ENCODE measurements at regions not wholly inside any gene's neighbourhood (a gene's known extent, or its start where the extent isn't known, plus 50 kb on each side); places are given as distances from the start of the nearest gene placed in this dataset.
"Not testable (repeated sequence)": the region's sequence is repeated elsewhere in the genome, so short reads cannot be mapped to it uniquely, and the experiment has no call there.

- Mint-ChIP-seq H3K36me3 (no peaks in the 10 kb centered on the region), H3K27me3 (no peaks in the 10 kb centered on the region), H3K4me3 (no peak overlapping the region), H3K27ac (no peak overlapping the region), H3K9me3 (no peaks in the 10 kb centered on the region), H3K4me1 (peaks cover 0 to 1% (median 0%) of the 10 kb centered on the region in 3 donors)
- H3K27ac ChIP-seq (ENCODE audit: low read length) = no peak overlapping the region
- H3K36me3 ChIP-seq (ENCODE audit: control insufficient read depth in 2 of 2, extremely low read depth in 1 of 2, insufficient read depth in 1 of 2, low read length in 1 of 2) = no peaks in the 10 kb centered on the region
- WGBS (ENCODE audit: insufficient coverage) = 80% methylated on average over 2 of the region's 4 CpGs
- no peak for ATAC-seq (replicated peaks in 1 of 4)
- H3K27me3 ChIP-seq (replicated peaks in 1 of 2; ENCODE audit: control insufficient read depth in 2 of 2, extremely low read depth in 1 of 2, insufficient read depth in 2 of 2, low read length in 1 of 2) = peaks cover 0 to 2% of the 10 kb centered on the region in 2 experiments
- CTCF ChIA-PET = interaction anchor here in 1 of 2 donors (0.6 kb wide), 1 partner anchor 798 kb away, joined by 6 read pairs; no protein-coding TSS in a partner anchor
- POLR2A ChIA-PET = no interaction called here
- H3K9me3 ChIP-seq = no peaks in the 10 kb centered on the region
- no peaks in the 10 kb centered on the region for H3K4me1 ChIP-seq (ENCODE audit: control insufficient read depth in 1 of 2, extremely low read depth in 1 of 2, insufficient read depth in 2 of 2, low read length in 2 of 2)
- H3K4me3 ChIP-seq (ENCODE audit: control insufficient read depth in 1 of 2, extremely low read depth in 1 of 2, low read length in 1 of 2) = no peak overlapping the region
- no peak for DNase-seq
Observed at GRCh38 chr2:47728551-47728950, 54.4 kb upstream of the MSH6 start.

GRCh38 chr2:47727956-47728355, 55.0 kb upstream of the MSH6 start:
- no peak for DNase-seq
- H3K27me3 Mint-ChIP-seq = no peaks in the 10 kb centered on the region
- peaks cover 0 to 1% (median 0%) of the 10 kb centered on the region in 3 donors for H3K4me1 Mint-ChIP-seq
- no peak for ATAC-seq (replicated peaks in 1 of 4)
- H3K4me3 Mint-ChIP-seq = no peak overlapping the region
- Histone ChIP-seq H3K4me3 (ENCODE audit: control insufficient read depth in 1 of 2, extremely low read depth in 1 of 2, low read length in 1 of 2) (no peak overlapping the region), H3K27ac (ENCODE audit: low read length) (no peak overlapping the region), H3K27me3 (replicated peaks in 1 of 2; ENCODE audit: control insufficient read depth in 2 of 2, extremely low read depth in 1 of 2, insufficient read depth in 2 of 2, low read length in 1 of 2) (peaks cover 0 to 2% of the 10 kb centered on the region in 2 experiments), H3K36me3 (ENCODE audit: control insufficient read depth in 2 of 2, extremely low read depth in 1 of 2, insufficient read depth in 1 of 2, low read length in 1 of 2) (no peaks in the 10 kb centered on the region), H3K9me3 (no peaks in the 10 kb centered on the region), H3K4me1 (ENCODE audit: control insufficient read depth in 1 of 2, extremely low read depth in 1 of 2, insufficient read depth in 2 of 2, low read length in 2 of 2) (no peaks in the 10 kb centered on the region)
- no peak overlapping the region for H3K27ac Mint-ChIP-seq
- ChIA-PET CTCF (no interaction called here), POLR2A (no interaction called here)
- no peaks in the 10 kb centered on the region for H3K36me3 Mint-ChIP-seq
- no CpG with 5 or more reads among the region's 3 CpGs for WGBS (ENCODE audit: insufficient coverage)
- H3K9me3 Mint-ChIP-seq = no peaks in the 10 kb centered on the region

GRCh38 chr2:47726978-47727377, 56.0 kb upstream of the MSH6 start:
- H3K36me3 Mint-ChIP-seq; H3K27ac Mint-ChIP-seq; H3K4me1 Mint-ChIP-seq; H3K9me3 ChIP-seq; DNase-seq; ATAC-seq (replicated peaks in 1 of 4); H3K27me3 ChIP-seq (replicated peaks in 1 of 2; ENCODE audit: control insufficient read depth in 2 of 2, extremely low read depth in 1 of 2, insufficient read depth in 2 of 2, low read length in 1 of 2); H3K4me3 ChIP-seq (ENCODE audit: control insufficient read depth in 1 of 2, extremely low read depth in 1 of 2, low read length in 1 of 2); H3K27ac ChIP-seq (ENCODE audit: low read length); H3K4me1 ChIP-seq (ENCODE audit: control insufficient read depth in 1 of 2, extremely low read depth in 1 of 2, insufficient read depth in 2 of 2, low read length in 2 of 2); CTCF ChIA-PET; H3K36me3 ChIP-seq (ENCODE audit: control insufficient read depth in 2 of 2, extremely low read depth in 1 of 2, insufficient read depth in 1 of 2, low read length in 1 of 2); H3K27me3 Mint-ChIP-seq; H3K4me3 Mint-ChIP-seq; H3K9me3 Mint-ChIP-seq: not testable (repeated sequence)
- WGBS (ENCODE audit: insufficient coverage) = no CpG with 5 or more reads among the region's 1 CpG
- POLR2A ChIA-PET = interaction anchor here in 1 of 2 donors (0.6 kb wide), 1 partner anchor 8 kb away, joined by 3 read pairs; no protein-coding TSS in a partner anchor

GRCh38 chr2:47725808-47726207, 57.1 kb upstream of the MSH6 start:
- Mint-ChIP-seq H3K27me3 (no peaks in the 10 kb centered on the region), H3K4me3 (no peak overlapping the region), H3K36me3 (no peaks in the 10 kb centered on the region), H3K27ac (no peak overlapping the region), H3K9me3 (no peaks in the 10 kb centered on the region), H3K4me1 (peaks cover 0 to 1% (median 0%) of the 10 kb centered on the region in 3 donors)
- no peak overlapping the region for H3K4me3 ChIP-seq (ENCODE audit: control insufficient read depth in 1 of 2, extremely low read depth in 1 of 2, low read length in 1 of 2)
- 100% methylated on average over 1 of the region's 2 CpGs for WGBS (ENCODE audit: insufficient coverage)
- no peaks in the 10 kb centered on the region for H3K27me3 ChIP-seq (replicated peaks in 1 of 2; ENCODE audit: control insufficient read depth in 2 of 2, extremely low read depth in 1 of 2, insufficient read depth in 2 of 2, low read length in 1 of 2)
- H3K27ac ChIP-seq (ENCODE audit: low read length) = no peak overlapping the region
- H3K4me1 ChIP-seq (ENCODE audit: control insufficient read depth in 1 of 2, extremely low read depth in 1 of 2, insufficient read depth in 2 of 2, low read length in 2 of 2) = no peaks in the 10 kb centered on the region
- POLR2A ChIA-PET = no interaction called here
- DNase-seq (no peak), ATAC-seq (replicated peaks in 1 of 4) (no peak)
- CTCF ChIA-PET = no interaction called here
- no peaks in the 10 kb centered on the region for H3K9me3 ChIP-seq
- no peaks in the 10 kb centered on the region for H3K36me3 ChIP-seq (ENCODE audit: control insufficient read depth in 2 of 2, extremely low read depth in 1 of 2, insufficient read depth in 1 of 2, low read length in 1 of 2)

GRCh38 chr2:47724221-47724981, 58.5 kb upstream of the MSH6 start:
- H3K27ac ChIP-seq (ENCODE audit: low read length) = no peak overlapping the region
- 77% methylated on average over 3 of the region's 9 CpGs for WGBS (ENCODE audit: insufficient coverage)

GRCh38 chr2:47721296-47721695, 61.6 kb upstream of the MSH6 start:
- no peaks in the 10 kb centered on the region for H3K36me3 Mint-ChIP-seq
- H3K9me3 ChIP-seq = no peaks in the 10 kb centered on the region

More at GRCh38 chr2:47724221-47724981, 58.5 kb upstream of the MSH6 start:
- H3K4me1 ChIP-seq (ENCODE audit: control insufficient read depth in 1 of 2, extremely low read depth in 1 of 2, insufficient read depth in 2 of 2, low read length in 2 of 2) = no peaks in the 10 kb centered on the region
- ChIA-PET POLR2A (no interaction called here), CTCF (interaction anchor here in 1 of 2 donors (0.6 kb wide), 2 partner anchors 43 to 512 kb away, joined by 3 to 7 read pairs; no protein-coding TSS in a partner anchor)
- no peaks in the 10 kb centered on the region for H3K27me3 Mint-ChIP-seq
- no peak overlapping the region for H3K4me3 ChIP-seq (ENCODE audit: control insufficient read depth in 1 of 2, extremely low read depth in 1 of 2, low read length in 1 of 2)
- H3K36me3 Mint-ChIP-seq = no peaks in the 10 kb centered on the region
- peaks cover 0 to 1% (median 0%) of the 10 kb centered on the region in 3 donors for H3K4me1 Mint-ChIP-seq
- H3K9me3 Mint-ChIP-seq = no peaks in the 10 kb centered on the region
- peak in 1 of 35 experiments; percentile 26 for DNase-seq
- no peak overlapping the region for H3K27ac Mint-ChIP-seq
- peak in 1 of 4 experiments; percentile 35 for ATAC-seq (replicated peaks in 1 of 4)
- no peaks in the 10 kb centered on the region for H3K27me3 ChIP-seq (replicated peaks in 1 of 2; ENCODE audit: control insufficient read depth in 2 of 2, extremely low read depth in 1 of 2, insufficient read depth in 2 of 2, low read length in 1 of 2)
- H3K9me3 ChIP-seq = no peaks in the 10 kb centered on the region
- no peaks in the 10 kb centered on the region for H3K36me3 ChIP-seq (ENCODE audit: control insufficient read depth in 2 of 2, extremely low read depth in 1 of 2, insufficient read depth in 1 of 2, low read length in 1 of 2)
- H3K4me3 Mint-ChIP-seq = no peak overlapping the region

More at GRCh38 chr2:47721296-47721695, 61.6 kb upstream of the MSH6 start:
- no peaks in the 10 kb centered on the region for H3K27me3 ChIP-seq (replicated peaks in 1 of 2; ENCODE audit: control insufficient read depth in 2 of 2, extremely low read depth in 1 of 2, insufficient read depth in 2 of 2, low read length in 1 of 2)
- no peak for ATAC-seq (replicated peaks in 1 of 4)
- Mint-ChIP-seq H3K4me1 (peaks cover 0 to 5% (median 2%) of the 10 kb centered on the region in 3 donors), H3K4me3 (no peak overlapping the region), H3K9me3 (no peaks in the 10 kb centered on the region), H3K27ac (no peak overlapping the region), H3K27me3 (no peaks in the 10 kb centered on the region)
- ChIA-PET POLR2A (no interaction called here), CTCF (no interaction called here)
- no peaks in the 10 kb centered on the region for H3K4me1 ChIP-seq (ENCODE audit: control insufficient read depth in 1 of 2, extremely low read depth in 1 of 2, insufficient read depth in 2 of 2, low read length in 2 of 2)
- H3K27ac ChIP-seq (ENCODE audit: low read length) = no peak overlapping the region
- no peaks in the 10 kb centered on the region for H3K36me3 ChIP-seq (ENCODE audit: control insufficient read depth in 2 of 2, extremely low read depth in 1 of 2, insufficient read depth in 1 of 2, low read length in 1 of 2)
- no peak for DNase-seq
- H3K4me3 ChIP-seq (ENCODE audit: control insufficient read depth in 1 of 2, extremely low read depth in 1 of 2, low read length in 1 of 2) = no peak overlapping the region
- 100% methylated on average over 3 of the region's 8 CpGs for WGBS (ENCODE audit: insufficient coverage)

All from T-cell (primary cell).